ENCODE measurements at regions not wholly inside any gene's neighbourhood (a gene's known extent, or its start where the extent isn't known, plus 50 kb on each side); places are given as distances from the start of the nearest gene placed in this dataset.
A peak's percentile ranks its signal among the peaks of the same experiment; 100 is the strongest.

- no peaks in the 10 kb centered on the region for H3K4me1 Mint-ChIP-seq
- H3K9me3 Mint-ChIP-seq = no peaks in the 10 kb centered on the region
- no peak overlapping the region for H3K27ac Mint-ChIP-seq
- peak; percentile 42 to 52 for ATAC-seq (replicated peaks)
- H3K36me3 Mint-ChIP-seq = no peaks in the 10 kb centered on the region
- H3K4me3 Mint-ChIP-seq = no peak overlapping the region
- no peak for DNase-seq
- no peaks in the 10 kb centered on the region for H3K27me3 Mint-ChIP-seq
These were observed 52.2 kb downstream of the ACTL7B start for GRCh38 chr9:108803428-108804065.

- Mint-ChIP-seq H3K4me1 (no peaks in the 10 kb centered on the region), H3K27ac (no peak overlapping the region), H3K36me3 (no peaks in the 10 kb centered on the region), H3K9me3 (no peaks in the 10 kb centered on the region), H3K27me3 (no peaks in the 10 kb centered on the region), H3K4me3 (no peak overlapping the region)
- DNase-seq = no peak
- ATAC-seq (replicated peaks) = no peak
These were observed 52.8 kb downstream of the ACTL7B start for GRCh38 chr9:108802967-108803366.

- no peaks in the 10 kb centered on the region for H3K27me3 Mint-ChIP-seq
- H3K36me3 Mint-ChIP-seq = no peaks in the 10 kb centered on the region
- H3K9me3 Mint-ChIP-seq = no peaks in the 10 kb centered on the region
- ATAC-seq (replicated peaks) (no peak), DNase-seq (no peak)
- no peaks in the 10 kb centered on the region for H3K4me1 Mint-ChIP-seq
- no peak overlapping the region for H3K4me3 Mint-ChIP-seq
- H3K27ac Mint-ChIP-seq = no peak overlapping the region
These were observed 53.8 kb downstream of the ACTL7B start for GRCh38 chr9:108801949-108802348.

GRCh38 chr9:108800632-108801099, 55.1 kb downstream of the ACTL7B start:
- Mint-ChIP-seq H3K9me3 (no peaks in the 10 kb centered on the region), H3K4me1 (no peaks in the 10 kb centered on the region), H3K4me3 (no peak overlapping the region), H3K36me3 (no peaks in the 10 kb centered on the region), H3K27ac (no peak overlapping the region), H3K27me3 (no peaks in the 10 kb centered on the region)
- DNase-seq (no peak), ATAC-seq (replicated peaks) (no peak)

- H3K4me1 Mint-ChIP-seq = no peaks in the 10 kb centered on the region
These were observed 62.2 kb downstream of the ACTL7B start for GRCh38 chr9:108793573-108793972.

GRCh38 chr9:108789742-108790141, 66.0 kb downstream of the ACTL7B start:
- Mint-ChIP-seq H3K4me1 (peaks cover 4 to 6% of the 10 kb centered on the region in 2 donors), H3K9me3 (peaks cover 13 to 17% of the 10 kb centered on the region in 2 donors), H3K4me3 (no peak overlapping the region), H3K36me3 (peaks cover 5 to 13% of the 10 kb centered on the region in 2 donors), H3K27me3 (peaks cover 0 to 3% of the 10 kb centered on the region in 2 donors), H3K27ac (no peak overlapping the region)
- no peak for DNase-seq
- ATAC-seq (replicated peaks) = no peak

More at GRCh38 chr9:108793573-108793972, 62.2 kb downstream of the ACTL7B start:
- H3K9me3 Mint-ChIP-seq = peaks cover 13 to 19% of the 10 kb centered on the region in 2 donors
- peaks cover 0 to 3% of the 10 kb centered on the region in 2 donors for H3K27me3 Mint-ChIP-seq
- no peak overlapping the region for H3K4me3 Mint-ChIP-seq
- H3K36me3 Mint-ChIP-seq = peaks cover 5 to 13% of the 10 kb centered on the region in 2 donors
- DNase-seq (no peak), ATAC-seq (replicated peaks) (no peak)
- no peak overlapping the region for H3K27ac Mint-ChIP-seq

- Mint-ChIP-seq H3K9me3 (peaks cover 8 to 9% of the 10 kb centered on the region in 2 donors), H3K4me3 (no peak overlapping the region), H3K36me3 (peaks cover 0 to 5% of the 10 kb centered on the region in 2 donors), H3K27me3 (peaks cover 0 to 3% of the 10 kb centered on the region in 2 donors), H3K27ac (no peak overlapping the region), H3K4me1 (peaks cover 15 to 26% of the 10 kb centered on the region in 2 donors)
- DNase-seq (no peak), ATAC-seq (replicated peaks) (peak in 1 of 2 donors; percentile 39)
These were observed 68.1 kb downstream of the ACTL7B start for GRCh38 chr9:108787690-108788048.

- DNase-seq (no peak), ATAC-seq (replicated peaks) (no peak)
- no peak overlapping the region for H3K27ac Mint-ChIP-seq
- H3K9me3 Mint-ChIP-seq = peaks cover 6 to 8% of the 10 kb centered on the region in 2 donors
- H3K36me3 Mint-ChIP-seq = peaks cover 0 to 5% of the 10 kb centered on the region in 2 donors
- H3K4me1 Mint-ChIP-seq = peaks cover 15 to 26% of the 10 kb centered on the region in 2 donors
- peaks cover 0 to 4% of the 10 kb centered on the region in 2 donors for H3K27me3 Mint-ChIP-seq
- H3K4me3 Mint-ChIP-seq = no peak overlapping the region
These were observed 68.7 kb downstream of the ACTL7B start for GRCh38 chr9:108786901-108787689.

GRCh38 chr9:108786322-108786721, 69.5 kb downstream of the ACTL7B start:
- H3K27ac Mint-ChIP-seq = no peak overlapping the region
- H3K4me1 Mint-ChIP-seq = peaks cover 15 to 29% of the 10 kb centered on the region in 2 donors
- no peak for ATAC-seq (replicated peaks)
- peaks cover 0 to 9% of the 10 kb centered on the region in 2 donors for H3K27me3 Mint-ChIP-seq
- DNase-seq = no peak
- H3K36me3 Mint-ChIP-seq = no peaks in the 10 kb centered on the region
- H3K4me3 Mint-ChIP-seq = no peak overlapping the region
- peaks cover 4 to 5% of the 10 kb centered on the region in 2 donors for H3K9me3 Mint-ChIP-seq

- H3K9me3 Mint-ChIP-seq = peaks cover 3 to 4% of the 10 kb centered on the region in 2 donors
- H3K4me3 Mint-ChIP-seq = no peak overlapping the region
- H3K4me1 Mint-ChIP-seq = peaks cover 18 to 33% of the 10 kb centered on the region in 2 donors
- no peak overlapping the region for H3K27ac Mint-ChIP-seq
- no peaks in the 10 kb centered on the region for H3K36me3 Mint-ChIP-seq
- H3K27me3 Mint-ChIP-seq = peaks cover 0 to 10% of the 10 kb centered on the region in 2 donors
- ATAC-seq (replicated peaks) = no peak
- DNase-seq = no peak
These were observed 70.8 kb downstream of the ACTL7B start for GRCh38 chr9:108784998-108785397.

GRCh38 chr9:108783731-108784495, 71.9 kb downstream of the ACTL7B start:
- ATAC-seq (replicated peaks) (no peak), DNase-seq (no peak)
- H3K4me1 Mint-ChIP-seq = peaks cover 18 to 33% of the 10 kb centered on the region in 2 donors
- no peak overlapping the region for H3K4me3 Mint-ChIP-seq
- no peaks in the 10 kb centered on the region for H3K36me3 Mint-ChIP-seq
- H3K9me3 Mint-ChIP-seq = no peaks in the 10 kb centered on the region
- H3K27me3 Mint-ChIP-seq = peaks cover 0 to 10% of the 10 kb centered on the region in 2 donors
- no peak overlapping the region for H3K27ac Mint-ChIP-seq

GRCh38 chr9:108783326-108783725, 72.5 kb downstream of the ACTL7B start:
- H3K9me3 Mint-ChIP-seq = no peaks in the 10 kb centered on the region
- no peak for DNase-seq
- no peak for ATAC-seq (replicated peaks)
- H3K4me3 Mint-ChIP-seq = no peak overlapping the region
- H3K27ac Mint-ChIP-seq = no peak overlapping the region
- peaks cover 18 to 37% of the 10 kb centered on the region in 2 donors for H3K4me1 Mint-ChIP-seq
- no peaks in the 10 kb centered on the region for H3K36me3 Mint-ChIP-seq
- H3K27me3 Mint-ChIP-seq = peaks cover 4 to 10% of the 10 kb centered on the region in 2 donors

GRCh38 chr9:108780942-108781734, 74.6 kb downstream of the ACTL7B start:
- no peaks in the 10 kb centered on the region for H3K9me3 Mint-ChIP-seq
- H3K4me3 Mint-ChIP-seq = peak overlapping the region; percentile 11 to 45
- no peaks in the 10 kb centered on the region for H3K36me3 Mint-ChIP-seq
- DNase-seq = no peak
- ATAC-seq (replicated peaks) = no peak
- peaks cover 9 to 14% of the 10 kb centered on the region in 2 donors for H3K27me3 Mint-ChIP-seq
- H3K27ac Mint-ChIP-seq = peak overlapping the region; percentile 26
- H3K4me1 Mint-ChIP-seq = peaks cover 16 to 36% of the 10 kb centered on the region in 2 donors

All from stimulated activated naive B cell treated with anti-CD40 and anti-IgM and Interleukin-4, amounts not matched to agents 10 μg/mL and 1 μg/mL and 100 μg/mL, for 72 hours (primary cell).